HCT116 (cell line): ENCODE measurements at regions not wholly inside any gene's neighbourhood (a gene's known extent, or its start where the extent isn't known, plus 50 kb on each side); places are given as distances from the start of the nearest gene placed in this dataset.

Experiments
- ATAC-seq: fragments of 200-7000 bp; cut with Tn5 transposase; 2 replicates; pipeline ENCODE4 v1.9.1; 2020; ENCODE audit warnings: mild to moderate bottlenecking, moderate library complexity
- BruUV-seq: library from RNA; stranded (reverse); fragments of 400-500 nt; replicated peaks from 2 replicates; lab custom pipeline; 2021; lab: Mats Ljungman, UMichigan
- CTCF ChIA-PET: fragments of 300-600 bp; sonication (Branson Sonifier 250); formaldehyde crosslinking; loops from one replicate; lab custom pipeline; 2021; ENCODE audit warnings: antibody characterized with exemption; lab: Charles Lee
- POLR2A ChIA-PET: fragments of 300-600, 350-600 bp; sonication (Branson Sonifier 250); formaldehyde crosslinking; loops from one replicate; lab custom pipeline; 2021; ENCODE audit warnings: antibody characterized with exemption; lab: Charles Lee
- RAD21 ChIA-PET, 2 experiments: fragments of 300-600 bp; sonication (Branson Sonifier 250); formaldehyde crosslinking; loops; one replicate each; lab custom pipeline; 2023; ENCODE audit warnings: low total read pairs in 2 of 2; ENCODE audit not compliant: uncharacterized antibody in 2 of 2, unreplicated experiment in 2 of 2, low non-redundant PET in 1 of 2; lab: Charles Lee
- DNase-seq: peaks from one replicate; pipeline ENCODE4 v3.0.0-alpha.2; 2010; ENCODE audit warnings: low read depth, low spot score
- H2AFZ ChIP-seq: fragments of 200-600 bp; shearing (Covaris generic), sonication (generic); 2 replicates; pipeline ENCODE4 v1.6.1; 2017; ENCODE audit warnings: low read depth, mixed run types, mixed read lengths, antibody characterized with exemption, low read length; ENCODE audit not compliant: poor library complexity, severe bottlenecking
- H3K27ac ChIP-seq: 2 replicates; pipeline ENCODE4 v1.5.1; 2012; ENCODE audit warnings: low read depth, low read length
- H3K27me3 ChIP-seq: fragments of 200-600 bp; sonication (generic); 2 replicates; pipeline ENCODE4 v1.6.1; 2016; ENCODE audit warnings: mixed run types, low read length, mixed read lengths; ENCODE audit not compliant: insufficient read depth
- H3K36me3 ChIP-seq, 2 experiments: fragments of 200-500 bp in 1 of 2; fragments of 200-600 bp in 1 of 2; sonication (Bioruptor generic) in 1 of 2; sonication (generic) in 1 of 2; 2 replicates each; pipeline versions ENCODE4 v1.5.1 to v1.6.1; 2014 to 2016; ENCODE audit warnings: low read length in 2 of 2, inconsistent platforms in 1 of 2, mixed read lengths in 1 of 2, mixed run types in 1 of 2; ENCODE audit not compliant: insufficient read depth in 2 of 2, control insufficient read depth in 1 of 2
- H3K4me1 ChIP-seq, 2 experiments: fragments of 200-600 bp in 1 of 2; sonication (generic) in 1 of 2; 2 replicates each; pipeline versions ENCODE4 v1.5.1 to v1.6.1; 2012 to 2017; ENCODE audit warnings: low read length in 2 of 2, inconsistent platforms in 1 of 2, mild to moderate bottlenecking in 1 of 2, mixed read lengths in 1 of 2, mixed run types in 1 of 2, moderate library complexity in 1 of 2; ENCODE audit not compliant: insufficient read depth in 2 of 2, control insufficient read depth in 1 of 2
- H3K4me2 ChIP-seq: fragments of 200-600 bp; sonication (generic); 2 replicates; pipeline ENCODE4 v1.6.1; 2017; ENCODE audit warnings: mixed run types, low read length, mixed read lengths
- H3K4me3 ChIP-seq, 2 experiments: fragments of 200-600 bp in 1 of 2; sonication (generic) in 1 of 2; replicated peaks in 1 of 2; 2 replicates each; pipeline ENCODE4 v1.5.1; 2011 to 2016; ENCODE audit warnings: low read length in 2 of 2, control low read depth in 1 of 2, low read depth in 1 of 2, mild to moderate bottlenecking in 1 of 2, mixed read lengths in 1 of 2, mixed run types in 1 of 2
- H3K79me2 ChIP-seq: fragments of 200-600 bp; sonication (generic); 2 replicates; pipeline ENCODE4 v1.6.1; 2017; ENCODE audit warnings: mild to moderate bottlenecking, mixed run types, low read length, moderate library complexity, mixed read lengths; ENCODE audit not compliant: insufficient read depth
- H3K9ac ChIP-seq: fragments of 200-600 bp; sonication (generic); 2 replicates; pipeline ENCODE4 v1.6.1; 2016; ENCODE audit warnings: low read length, mixed read lengths
- H3K9me2 ChIP-seq: fragments of 200-600 bp; sonication (generic), shearing (Covaris generic); 2 replicates; pipeline ENCODE4 v1.6.1; 2017; ENCODE audit warnings: mixed run types, mild to moderate bottlenecking, moderate library complexity; ENCODE audit not compliant: insufficient read depth
- H3K9me3 ChIP-seq, 2 experiments: fragments of 200-500 bp in 1 of 2; fragments of 200-600 bp in 1 of 2; sonication (Bioruptor generic) in 1 of 2; sonication (generic) in 1 of 2; 2 replicates each; pipeline ENCODE4 v1.6.1; 2014 to 2017; ENCODE audit warnings: low read length in 2 of 2, mixed read lengths in 2 of 2, inconsistent platforms in 1 of 2, low read depth in 1 of 2, mild to moderate bottlenecking in 1 of 2, mixed run types in 1 of 2, moderate library complexity in 1 of 2; ENCODE audit not compliant: control insufficient read depth in 1 of 2, insufficient read depth in 1 of 2
- H4K20me1 ChIP-seq: fragments of 200-600 bp; sonication (generic), shearing (Covaris generic); 2 replicates; pipeline ENCODE4 v1.6.1; 2017; ENCODE audit warnings: mixed run types, mild to moderate bottlenecking, moderate library complexity; ENCODE audit not compliant: insufficient read depth
- CEBPB ChIP-seq: IDR thresholded peaks from 2 replicates; pipeline ENCODE4 v1.6.1; 2012; ENCODE audit warnings: low read depth
- EGR1 ChIP-seq: IDR thresholded peaks from 2 replicates; pipeline ENCODE4 v1.6.1; 2012; ENCODE audit warnings: low read depth
- FOSL1 ChIP-seq: IDR thresholded peaks from 2 replicates; pipeline ENCODE4 v1.6.1; 2012; ENCODE audit warnings: low read depth
- JUND ChIP-seq: IDR thresholded peaks from 2 replicates; pipeline ENCODE4 v1.6.1; 2012
- SIN3A ChIP-seq: IDR thresholded peaks from 2 replicates; pipeline ENCODE4 v1.6.1; 2012; ENCODE audit warnings: low read depth
- SP1 ChIP-seq: IDR thresholded peaks from 2 replicates; pipeline ENCODE4 v1.6.1; 2012; ENCODE audit warnings: low read depth
- YY1 ChIP-seq: IDR thresholded peaks from 2 replicates; pipeline ENCODE4 v1.6.1; 2011; ENCODE audit warnings: low read length, low read depth, moderate library complexity, mild to moderate bottlenecking; ENCODE audit not compliant: insufficient replicate concordance; ENCODE audit errors: extremely low read depth
- ZFX ChIP-seq: fragments of 450-650 bp; IDR thresholded peaks from 2 replicates; pipeline ENCODE4 v1.6.1; 2017
- intact Hi-C: fragments of 100-400 bp; cut with micrococcal nuclease; formaldehyde crosslinking; loops from 2 replicates; pipeline ENCODE4 v1.10.0; 2022

- Histone ChIP-seq H3K27me3 (no peaks in the 10 kb centered on the region), H3K79me2 (no peaks in the 10 kb centered on the region), H3K36me3 (no peaks in the 10 kb centered on the region), H3K27ac (no peak overlapping the region), H3K9me3 (peaks cover 7 to 13% of the 10 kb centered on the region in 2 experiments; a peak in 2 of 4 replicates), H3K9me2 (no peaks in the 10 kb centered on the region), H3K9ac (no peak overlapping the region), H4K20me1 (no peaks in the 10 kb centered on the region), H2AFZ (no peak overlapping the region), H3K4me2 (no peak overlapping the region), H3K4me1 (no peaks in the 10 kb centered on the region), H3K4me3 (no peak overlapping the region)
- intact Hi-C loops, result no loop called here
- no peak for TF ChIP-seq SP1
- POLR2A ChIA-PET, result no interaction called here
- ATAC-seq (no peak), DNase-seq (no peak)
- no TSS peak for BruUV-seq
- RAD21 ChIA-PET, result no interaction called here
- CTCF ChIA-PET, result no interaction called here
These were observed 659.8 kb upstream of the EPHA5 start for GRCh38 chr4:66330125-66330524.

- H3K4me2 ChIP-seq, result no peak overlapping the region
- no peak overlapping the region for H3K9ac ChIP-seq
- no peak overlapping the region for H2AFZ ChIP-seq
- DNase-seq (no peak), ATAC-seq (no peak)
- BruUV-seq, result no TSS peak
- CTCF ChIA-PET, result no interaction called here
- peaks cover 3 to 11% of the 10 kb centered on the region in 2 experiments; a peak in 2 of 4 replicates for H3K9me3 ChIP-seq
- no peak for TF ChIP-seq FOSL1
- no peak for TF ChIP-seq YY1
- TF ChIP-seq SIN3A, result no peak
- no peak for TF ChIP-seq JUND
- TF ChIP-seq EGR1, result no peak
- no peak for TF ChIP-seq ZFX
- TF ChIP-seq CEBPB, result no peak
- H3K4me1 ChIP-seq, result no peaks in the 10 kb centered on the region
- no peaks in the 10 kb centered on the region for H3K79me2 ChIP-seq
- H3K36me3 ChIP-seq, result no peaks in the 10 kb centered on the region
- H3K27me3 ChIP-seq, result no peaks in the 10 kb centered on the region
- POLR2A ChIA-PET, result no interaction called here
- H3K9me2 ChIP-seq, result no peaks in the 10 kb centered on the region
- intact Hi-C loops, result no loop called here
- no peak overlapping the region for H3K4me3 ChIP-seq
- RAD21 ChIA-PET, result no interaction called here
- no peaks in the 10 kb centered on the region for H4K20me1 ChIP-seq
- H3K27ac ChIP-seq, result no peak overlapping the region
These were observed 658.7 kb upstream of the EPHA5 start for GRCh38 chr4:66328803-66329574.
